Left cardiac atrium (tissue), 4 donors: ENCODE measurements at regions not wholly inside any gene's neighbourhood (a gene's known extent, or its start where the extent isn't known, plus 50 kb on each side); places are given as distances from the start of the nearest gene placed in this dataset.
A peak's percentile ranks its signal among the peaks of the same experiment; 100 is the strongest.

Experiments used
- ATAC-seq, 2 donors: fragments of 200-7000 bp; cut with Tn5 transposase; one replicate each; pipeline ENCODE4 v1.9.1; 2020; ENCODE audit warnings: mild to moderate bottlenecking in 2 of 2, moderate library complexity in 2 of 2
- DNase-seq: peaks from one replicate; pipeline ENCODE4 v3.0.0-alpha.2; 2020
- intact Hi-C, 2 donors: fragments of 100-400 bp; cut with DNase I; formaldehyde crosslinking; loops; one replicate each; pipeline versions ENCODE4 v1.14.1 to v1.15.1; 2022 to 2023
- donor health status: DM: no; HTN: yes; CAD: no.
- donor health status: DM: no; HTN: yes; CAD: no; lungs with severe emphysema.
- donor health status: DM: yes; HTN: yes; CAD: no.
- donor health status: Dilated cardiomyopathy.

DNA sequence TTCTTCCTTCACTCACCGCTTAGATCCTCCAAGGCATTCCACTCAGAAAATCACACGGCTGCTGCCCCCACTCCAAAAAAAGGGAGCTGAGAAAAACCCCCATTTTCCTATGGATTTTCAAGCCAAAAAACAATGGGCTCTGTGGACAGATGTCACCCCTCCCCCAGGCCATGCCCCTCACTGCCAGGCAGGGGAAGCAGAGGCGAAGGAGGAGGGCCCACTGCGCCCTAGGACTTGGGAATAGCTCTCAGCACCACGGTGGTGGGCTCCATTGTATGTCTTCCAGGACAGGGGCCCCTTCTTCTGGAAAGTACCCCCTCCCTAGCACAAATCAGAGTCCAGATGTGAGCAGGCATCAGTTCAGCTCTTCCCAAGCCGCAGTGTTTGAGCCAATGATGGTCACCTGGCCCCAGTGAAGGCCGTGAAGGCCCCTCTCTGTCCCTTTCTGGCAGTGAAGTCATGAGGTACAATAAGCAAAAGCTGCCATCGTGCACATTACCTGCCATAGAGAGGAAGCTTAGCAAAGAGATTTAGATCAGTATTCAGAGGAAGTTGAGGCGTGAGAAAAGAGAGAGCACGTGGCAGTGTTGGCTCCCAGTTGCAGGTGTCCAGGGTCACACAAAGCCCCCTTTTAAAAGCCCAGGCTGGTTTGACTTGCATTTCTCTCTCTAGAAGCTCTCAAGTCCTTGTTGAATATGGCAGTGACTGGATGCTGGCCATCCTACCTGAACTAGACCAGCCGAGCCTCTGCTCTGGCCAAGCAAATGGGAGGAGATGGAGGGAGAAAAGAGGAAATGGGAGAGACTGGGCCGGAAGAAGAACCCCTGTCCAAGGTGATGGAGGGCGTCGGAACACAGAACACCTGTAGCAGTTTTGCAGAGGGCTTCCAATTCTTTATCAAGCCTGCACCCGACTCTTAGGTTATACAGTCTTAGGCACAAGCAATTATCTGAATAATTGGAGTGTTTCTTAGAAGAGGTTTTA is 149.0 kb downstream of the TOMM20 start:
- intact Hi-C loops: loop anchor here in 1 of 2 donors (5.0 kb wide), 4 partner anchors 62 to 367 kb away; partner anchors contain the start of gene IRF2BP2
- no peak for ATAC-seq
- no peak for DNase-seq

DNA sequence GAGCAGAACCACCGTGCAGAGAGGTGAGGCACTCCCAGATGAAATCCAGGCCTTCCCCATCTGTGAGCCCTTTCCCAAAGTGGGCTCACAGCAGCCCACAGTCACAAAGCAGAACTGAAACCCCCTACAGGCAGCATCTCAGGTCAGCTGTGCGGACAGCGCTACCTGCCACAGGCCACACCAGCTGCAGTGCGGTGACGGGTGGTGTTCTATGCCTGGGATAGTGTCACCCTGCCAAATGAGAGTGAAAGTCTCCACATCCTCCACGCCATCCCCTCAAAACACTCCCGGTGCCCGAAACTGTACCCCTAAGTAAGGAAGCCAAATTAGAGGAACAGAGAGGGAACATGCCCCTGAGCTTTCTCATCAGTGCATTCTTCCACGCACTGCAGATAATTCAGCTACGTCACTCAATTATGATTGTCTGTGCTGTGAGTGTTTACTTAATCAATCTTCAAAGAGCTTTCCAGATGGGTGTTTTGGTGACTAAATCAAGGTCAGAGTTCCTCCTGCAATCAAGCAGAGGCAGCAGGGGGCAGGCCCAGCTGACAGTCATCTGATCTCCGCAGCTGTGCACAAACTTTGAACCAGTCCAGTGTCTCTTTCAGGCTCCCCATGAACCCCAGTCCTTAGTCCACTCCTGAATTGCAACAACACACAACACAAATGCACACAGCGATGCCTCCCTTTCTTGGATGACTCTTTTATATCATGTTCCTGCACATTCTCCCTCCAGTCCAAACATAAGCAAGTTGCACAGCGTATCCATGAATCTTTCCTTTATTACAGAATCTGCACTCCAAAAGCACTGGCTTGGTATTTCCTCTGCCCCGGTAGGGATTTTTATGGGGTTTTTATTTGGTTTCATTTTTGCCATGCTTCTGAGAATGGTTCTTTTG is 150.0 kb downstream of the TOMM20 start:
- intact Hi-C loops: loop anchor here in 1 of 2 donors (5.0 kb wide), 1 partner anchor 99 kb away; no protein-coding TSS in a partner anchor
- DNase-seq: peak; percentile 58
- ATAC-seq: peak; percentile 35 to 43

DNA sequence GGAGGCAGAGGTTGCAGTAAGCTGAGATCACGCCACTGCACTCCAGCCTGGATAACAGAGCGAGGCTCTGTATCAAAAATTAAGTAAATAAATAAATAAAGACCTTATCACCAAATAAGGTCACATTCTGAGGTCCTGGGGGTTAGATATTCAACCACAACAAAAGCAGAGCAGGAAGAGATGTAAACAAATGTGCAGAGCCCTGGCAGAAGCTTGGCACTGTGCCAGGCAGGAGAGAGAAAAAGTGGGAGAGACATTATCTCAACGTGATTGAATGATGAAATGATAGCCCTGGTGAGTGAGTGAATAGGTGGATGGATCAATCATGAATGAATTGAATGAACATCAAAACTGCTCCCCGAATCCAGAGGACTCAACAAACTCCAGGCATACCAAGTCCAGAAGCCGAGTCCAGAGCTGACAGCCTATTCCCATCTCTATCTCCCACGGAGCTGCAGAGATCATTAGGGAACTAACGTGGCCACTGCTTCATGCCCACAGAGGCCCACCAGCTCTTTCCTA is 150.7 kb downstream of the TOMM20 start:
- no peak for DNase-seq
- ATAC-seq: no peak
- intact Hi-C loops: loop anchor here in 1 of 2 donors (5.0 kb wide), 1 partner anchor 99 kb away; no protein-coding TSS in a partner anchor

DNA sequence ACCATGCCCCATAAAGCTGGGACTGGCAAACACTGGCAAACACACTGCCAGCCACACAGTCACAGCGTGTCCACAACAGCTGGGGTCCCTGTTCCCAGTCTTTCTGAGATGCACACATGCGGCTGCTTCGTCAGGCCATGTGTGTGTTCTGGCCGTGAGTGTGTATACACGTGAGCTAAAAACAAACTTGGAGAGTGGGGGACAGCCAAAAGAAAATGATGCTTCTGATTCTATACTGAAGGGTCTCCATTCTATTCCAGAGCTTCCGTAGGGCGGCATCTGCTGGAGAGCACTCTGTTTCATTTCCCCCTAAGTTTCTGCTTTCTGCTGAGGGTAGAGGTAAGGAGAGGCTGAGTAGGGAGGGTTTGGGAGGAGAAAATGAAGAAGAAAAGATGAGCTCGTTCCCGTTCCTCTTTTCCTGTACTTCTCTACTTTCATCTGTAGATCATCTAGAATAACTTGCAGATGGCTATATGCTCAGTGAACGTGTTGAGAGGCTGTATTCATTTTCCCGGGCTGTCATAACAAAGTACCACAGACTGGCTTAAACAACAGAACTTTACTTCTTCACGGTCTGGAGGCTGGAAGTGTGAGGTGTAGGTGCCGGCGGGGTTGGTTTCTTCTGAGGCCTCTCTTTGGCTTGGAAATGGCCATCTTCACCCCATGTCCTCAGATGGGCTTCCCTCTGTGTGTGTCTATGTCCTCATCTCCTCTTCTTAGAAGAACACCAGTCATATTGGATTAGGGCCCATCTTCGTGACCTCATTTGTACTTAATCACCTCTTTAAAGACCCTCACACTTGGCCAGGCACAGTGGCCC is 151.6 kb downstream of the TOMM20 start:
- DNase-seq (no peak), ATAC-seq (no peak)
- intact Hi-C loops: loop anchor here in 1 of 2 donors (5.0 kb wide), 1 partner anchor 100 kb away; no protein-coding TSS in a partner anchor

DNA sequence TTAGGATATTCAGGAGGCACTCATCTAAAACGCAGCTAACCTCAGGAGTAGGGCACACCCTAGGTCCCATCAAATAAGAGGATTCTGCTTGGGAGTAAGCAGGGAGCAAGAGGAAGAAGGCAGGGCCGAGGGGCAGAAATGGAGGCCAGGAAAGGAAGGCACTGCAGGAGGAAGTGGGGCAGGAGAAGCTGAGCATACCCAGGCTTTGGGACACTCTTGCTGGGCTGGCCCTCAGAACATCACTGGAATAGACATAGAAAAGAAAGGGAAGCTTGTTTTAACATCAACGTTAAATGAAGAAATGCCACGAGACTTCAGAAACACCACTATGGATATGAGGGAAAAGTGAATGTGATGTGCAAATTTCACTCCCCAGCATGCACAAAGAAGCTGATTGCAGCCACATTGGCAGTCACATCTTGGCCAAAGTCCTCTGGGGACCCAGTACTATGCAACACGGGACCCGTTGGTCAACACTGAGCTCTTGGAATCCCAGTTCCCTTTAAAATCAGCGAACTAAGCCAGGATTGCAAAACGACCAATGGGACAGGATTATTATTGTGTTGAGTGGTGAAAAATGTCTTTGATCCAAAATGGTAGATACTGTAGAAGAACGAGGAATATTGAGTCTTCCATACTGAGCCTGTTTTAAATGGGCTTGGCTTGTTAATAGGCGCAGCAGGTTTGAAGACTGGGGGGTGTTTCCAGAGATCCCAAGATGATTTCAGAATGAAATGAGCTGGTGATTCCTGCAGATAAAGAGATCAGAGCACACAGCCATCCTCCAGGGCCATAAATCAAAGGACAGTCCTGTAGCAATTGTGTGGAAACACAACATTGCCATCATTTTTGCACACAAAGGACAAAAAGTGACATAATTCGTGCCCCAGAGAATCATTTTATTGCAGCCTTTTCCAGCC is 152.4 kb downstream of the TOMM20 start:
- DNase-seq (peak; percentile 63), ATAC-seq (peak in 1 of 2 donors; percentile 50)
- intact Hi-C loops: loop anchor here in 1 of 2 donors (5.0 kb wide), 1 partner anchor 101 kb away; no protein-coding TSS in a partner anchor

DNA sequence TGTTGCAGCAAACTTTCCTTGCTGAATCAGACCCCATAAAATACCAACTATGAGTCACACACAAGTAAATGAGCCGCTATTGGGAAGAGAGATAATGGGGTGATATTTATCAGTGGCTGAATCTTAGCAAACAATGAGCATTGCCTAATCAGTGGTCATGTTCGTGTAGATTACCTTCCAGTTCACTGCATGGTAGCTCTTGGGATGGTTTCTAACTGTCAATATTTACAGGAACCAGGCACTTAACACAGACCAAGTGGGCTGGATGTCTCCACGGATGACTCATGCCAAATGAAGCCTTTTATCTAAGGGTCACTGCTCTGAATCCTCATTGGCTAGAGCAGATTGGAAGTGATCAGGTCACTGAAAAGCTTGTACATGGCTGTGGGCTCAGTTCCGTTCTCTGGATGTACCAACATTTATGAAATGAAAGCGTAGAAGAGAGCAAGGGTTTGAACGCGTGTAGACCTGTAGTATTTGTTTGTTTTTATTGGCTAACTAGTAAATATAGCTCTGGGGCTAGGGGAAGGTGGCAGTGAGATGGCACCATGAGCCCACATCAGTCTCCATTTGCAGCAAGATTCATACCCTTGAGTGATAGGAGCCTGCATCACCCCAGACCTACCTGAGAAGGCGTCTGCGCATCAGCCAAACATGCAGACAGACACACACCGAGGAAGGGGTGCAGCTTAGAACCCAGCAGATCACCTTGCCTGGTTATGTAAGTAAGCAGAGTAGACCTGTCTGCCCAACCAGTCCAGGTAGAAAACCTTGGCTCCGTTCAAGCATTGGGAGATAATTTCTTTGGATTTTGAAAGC is 153.3 kb downstream of the TOMM20 start:
- DNase-seq: no peak

DNA sequence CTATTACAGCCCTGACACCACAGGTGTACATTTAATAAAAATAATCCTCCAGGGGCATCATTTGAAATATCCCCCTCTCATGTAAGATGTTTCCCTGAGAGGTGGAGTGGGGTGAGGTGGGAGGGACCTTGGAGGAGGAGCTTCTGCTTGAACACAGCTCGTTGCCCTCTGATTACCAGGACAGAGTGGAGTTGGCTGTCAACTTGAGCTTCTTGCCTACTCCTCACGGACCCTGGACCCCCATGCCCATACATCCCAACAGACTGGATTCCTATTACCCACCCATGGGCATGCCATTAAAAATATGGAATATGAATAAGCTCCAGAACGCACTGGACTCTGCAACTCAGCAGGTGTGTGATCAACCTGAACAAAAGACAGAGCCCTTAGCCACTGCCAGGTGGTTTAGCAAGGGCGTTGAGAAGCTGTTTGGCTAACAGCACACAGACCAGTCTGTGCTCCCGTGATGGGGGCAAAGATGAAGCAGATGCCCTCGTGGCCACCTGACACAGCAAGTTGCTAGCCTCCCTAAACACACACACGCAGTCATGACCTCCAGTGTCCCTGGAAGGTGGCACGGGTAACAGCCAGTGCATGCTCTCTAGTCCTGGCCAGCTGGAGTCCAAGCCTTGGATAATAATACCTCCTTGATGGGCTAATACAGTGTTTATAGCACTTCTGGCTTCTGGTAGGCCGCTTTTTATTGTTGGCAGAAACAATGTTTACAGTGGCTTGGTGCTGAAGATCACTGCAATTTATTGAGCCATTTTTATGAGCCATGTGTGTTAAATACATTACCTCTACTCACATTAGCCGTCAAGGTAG is 155.0 kb downstream of the TOMM20 start:
- DNase-seq (no peak), ATAC-seq (no peak)
- intact Hi-C loops: no loop called here

More for the DNA sequence above, 153.3 kb downstream of the TOMM20 start:
- peak in 1 of 2 donors; percentile 36 for ATAC-seq
- intact Hi-C loops: loop anchor here in 1 of 2 donors (5.0 kb wide), 1 partner anchor 102 kb away; no protein-coding TSS in a partner anchor

DNA sequence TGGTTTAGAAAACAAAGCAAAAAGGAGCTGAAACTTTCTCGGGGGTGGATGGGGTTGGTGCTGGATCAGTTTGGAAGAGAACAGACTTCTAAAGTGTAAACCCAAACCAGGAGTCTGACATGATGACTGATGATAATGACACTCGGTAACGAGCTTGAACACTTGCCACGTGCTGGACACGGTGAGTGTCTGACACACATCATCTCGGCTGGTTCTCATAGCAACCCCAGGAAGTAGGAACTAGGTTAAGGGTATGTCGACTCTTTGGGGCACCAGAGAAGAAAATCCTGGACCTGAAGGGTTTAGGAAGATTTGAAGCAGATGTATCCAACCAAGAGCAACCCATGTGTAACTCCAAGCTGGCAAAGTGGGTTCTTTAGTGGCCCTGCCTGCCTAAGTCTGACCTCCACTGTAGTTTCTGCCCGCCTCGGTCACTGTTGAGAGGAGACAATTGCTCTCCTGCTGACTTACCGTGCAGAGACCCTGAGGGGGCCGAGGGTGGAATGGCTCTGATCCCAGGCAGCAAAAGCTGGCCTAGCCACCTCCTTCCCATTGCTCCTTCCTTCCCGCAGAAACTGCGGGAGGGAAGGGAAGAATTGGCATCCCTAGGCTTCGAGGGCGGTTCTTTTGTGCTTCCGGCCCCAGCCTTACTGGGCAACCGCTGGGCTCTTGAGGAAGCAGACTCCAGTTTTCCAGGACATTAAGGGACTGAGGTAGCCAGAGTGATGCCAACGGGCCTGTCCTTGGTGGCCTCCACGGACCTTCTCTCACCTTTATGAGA is 156.0 kb downstream of the TOMM20 start:
- DNase-seq (no peak), ATAC-seq (no peak)
- intact Hi-C loops: no loop called here

DNA sequence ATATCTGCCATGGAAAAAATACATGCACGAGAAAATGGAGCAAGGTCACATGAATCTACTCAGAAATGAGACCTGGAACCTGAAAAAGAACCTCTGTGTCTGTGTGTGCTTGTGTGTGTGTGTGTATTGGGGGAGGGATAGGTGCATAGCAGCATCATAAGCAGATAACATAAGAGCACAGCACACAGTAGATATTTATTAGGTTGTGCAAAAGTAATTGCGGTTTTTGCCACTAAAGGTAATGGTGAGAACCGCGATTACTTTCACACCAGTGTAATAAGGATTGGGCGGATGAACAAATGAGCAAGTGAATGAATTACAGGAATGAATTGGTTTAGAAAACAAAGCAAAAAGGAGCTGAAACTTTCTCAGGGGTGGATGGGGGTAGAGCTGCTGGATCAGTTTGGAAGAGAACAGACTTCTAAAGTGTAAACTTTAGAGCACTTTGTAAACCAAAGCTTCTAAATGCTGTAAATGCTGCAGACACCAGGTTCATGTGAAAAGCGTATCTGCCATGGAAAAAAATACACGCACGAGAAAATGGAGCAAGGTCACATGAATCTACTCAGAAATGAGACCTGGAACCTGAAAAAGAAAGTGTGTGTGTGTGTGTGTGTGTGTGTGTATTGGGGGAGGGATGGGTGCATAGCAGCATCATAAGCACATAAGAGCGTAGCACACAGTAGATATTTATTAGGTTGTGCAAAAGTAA is 156.9 kb downstream of the TOMM20 start:
- intact Hi-C loops: no loop called here
- ATAC-seq (no peak), DNase-seq (no peak)

DNA sequence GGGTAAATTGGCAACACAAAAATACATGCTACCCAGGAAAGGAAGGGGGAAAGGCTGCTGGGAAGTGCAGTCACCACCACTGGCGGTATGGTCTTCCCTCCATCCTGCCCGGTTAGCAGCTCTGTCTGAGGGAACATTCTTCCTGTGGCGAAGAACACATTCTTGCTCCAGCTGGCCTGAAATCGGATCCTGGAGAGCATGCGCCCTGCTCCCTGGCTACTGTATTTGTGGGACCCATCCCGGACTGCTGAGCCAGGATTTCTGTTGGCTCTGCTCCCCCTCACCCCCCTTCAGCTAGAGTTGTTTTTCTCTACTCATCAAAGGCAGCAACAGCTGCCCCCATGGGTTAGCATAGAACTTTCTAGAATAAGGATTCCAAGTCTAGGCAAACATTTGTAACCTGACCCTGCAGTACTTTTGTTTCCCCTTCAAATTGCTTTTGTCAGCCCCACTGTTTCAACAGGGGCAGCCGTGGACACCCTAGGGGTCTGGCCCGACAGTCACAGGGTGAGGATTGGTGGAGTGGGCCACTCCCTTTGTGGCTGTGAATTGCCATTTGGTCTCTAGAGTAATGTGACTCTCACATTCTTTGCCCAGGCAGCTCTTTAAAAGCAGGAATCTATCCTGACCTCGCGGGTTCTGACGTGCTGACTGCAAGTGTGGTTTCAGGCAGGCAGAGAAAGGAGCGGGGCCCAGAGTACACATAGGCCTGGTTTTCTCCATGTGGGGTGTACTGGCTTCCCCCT is 157.7 kb downstream of the TOMM20 start:
- intact Hi-C loops: no loop called here
- ATAC-seq (peak; percentile 80 to 81), DNase-seq (peak; percentile 70)

DNA sequence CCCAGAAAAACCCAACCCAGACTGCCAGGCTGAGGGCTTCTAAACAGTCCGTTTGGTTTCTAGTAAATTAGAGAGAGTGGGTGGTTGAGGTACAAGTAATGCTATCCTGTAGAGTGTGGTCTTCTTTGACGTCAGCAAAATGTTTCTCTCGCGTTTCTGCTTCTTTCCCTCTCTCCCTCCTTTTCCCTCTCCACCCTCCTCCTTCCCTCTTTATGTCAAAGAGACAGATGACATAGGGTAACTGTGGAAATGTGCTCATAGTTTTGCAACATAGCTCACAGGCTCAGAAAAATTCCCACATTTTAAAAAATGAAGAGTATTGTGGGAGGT is 158.3 kb downstream of the TOMM20 start:
- DNase-seq (no peak), ATAC-seq (peak; percentile 39 to 45)
- intact Hi-C loops: no loop called here

DNA sequence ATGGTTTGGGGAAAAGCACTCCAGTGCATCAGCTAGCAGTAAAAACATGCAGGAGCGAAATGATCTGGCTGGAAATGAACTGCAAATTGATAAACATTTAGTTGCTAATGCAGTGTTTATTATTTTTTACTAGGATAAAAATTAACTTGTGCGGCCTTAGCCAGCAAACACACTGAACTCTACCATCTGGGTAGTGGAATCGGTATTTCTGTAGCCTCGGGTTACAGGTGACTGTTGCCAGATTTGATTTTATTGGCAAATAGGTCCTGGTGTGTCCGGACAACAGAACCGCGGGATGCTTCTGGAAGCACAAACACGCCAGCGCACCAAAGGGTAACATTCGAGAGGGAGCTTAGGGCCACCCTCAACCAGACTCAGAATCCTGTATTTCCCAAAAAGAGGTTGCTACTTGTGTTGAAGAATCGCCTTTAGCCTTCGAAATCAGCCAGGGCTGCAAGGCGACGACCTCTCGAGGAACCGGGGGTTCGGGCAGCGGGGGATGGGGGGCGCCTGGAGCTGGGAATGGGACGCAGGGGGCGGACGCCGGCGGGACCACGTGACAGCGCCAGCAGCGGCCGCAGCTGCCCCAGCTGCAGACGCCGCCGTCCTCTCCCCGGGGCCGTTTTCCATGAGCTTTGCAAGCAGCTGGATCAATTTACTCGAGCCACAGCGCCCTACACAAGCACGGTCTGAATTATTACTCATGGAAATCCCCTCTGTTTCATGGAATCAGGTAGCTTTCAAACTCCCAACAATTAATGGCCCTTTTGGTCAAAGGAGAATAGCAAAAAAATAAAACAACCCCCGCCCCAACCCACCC is 158.8 kb downstream of the TOMM20 start:
- intact Hi-C loops: no loop called here
- DNase-seq (peak; percentile 74), ATAC-seq (peak; percentile 71 to 77)

DNA sequence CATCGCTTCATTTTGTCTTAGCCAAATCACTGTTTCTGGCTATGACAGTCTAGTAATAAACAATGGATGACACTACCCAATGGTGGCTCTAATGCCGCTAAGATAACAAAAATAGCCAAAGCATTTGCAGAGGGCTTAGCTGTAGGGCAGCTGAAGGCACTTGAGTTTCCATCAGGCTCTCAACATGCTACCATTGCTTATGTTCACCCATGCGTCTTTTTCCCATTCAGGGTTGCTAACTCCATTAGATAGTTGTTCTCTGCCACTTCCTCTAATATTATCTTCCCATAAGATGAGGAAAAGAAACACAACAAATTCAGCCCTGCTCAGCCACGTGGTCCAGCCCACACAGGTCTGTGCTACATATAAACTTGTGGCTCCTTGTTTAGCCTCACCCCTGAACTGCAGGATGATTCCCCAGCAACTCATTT is 159.6 kb downstream of the TOMM20 start:
- no peak for DNase-seq
- no peak for ATAC-seq
- intact Hi-C loops: no loop called here
